ENCODE measurements at regions not wholly inside any gene's neighbourhood (a gene's known extent, or its start where the extent isn't known, plus 50 kb on each side); places are given as distances from the start of the nearest gene placed in this dataset.

DNA sequence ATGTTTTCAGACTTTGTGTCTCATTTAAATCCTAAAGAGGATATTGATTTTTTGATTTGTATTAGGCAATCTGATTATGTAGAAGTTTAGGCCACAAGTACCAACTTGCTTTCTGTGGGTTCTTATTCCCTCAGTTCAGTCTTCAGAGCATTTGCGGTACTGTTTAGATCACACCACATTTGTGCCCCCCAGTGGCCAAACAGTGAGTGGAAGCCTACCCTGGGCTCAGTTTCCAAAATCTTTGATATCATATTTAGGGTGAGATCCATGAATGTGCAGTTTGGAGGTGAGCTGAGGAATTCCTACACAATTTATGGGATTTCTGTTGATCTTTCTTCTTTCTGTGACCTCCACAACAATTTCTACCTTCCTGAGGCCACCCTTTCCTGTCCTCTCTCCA, 92.3 kb upstream of the FUT9 start:
- TF ChIP-seq, protein P1, sequence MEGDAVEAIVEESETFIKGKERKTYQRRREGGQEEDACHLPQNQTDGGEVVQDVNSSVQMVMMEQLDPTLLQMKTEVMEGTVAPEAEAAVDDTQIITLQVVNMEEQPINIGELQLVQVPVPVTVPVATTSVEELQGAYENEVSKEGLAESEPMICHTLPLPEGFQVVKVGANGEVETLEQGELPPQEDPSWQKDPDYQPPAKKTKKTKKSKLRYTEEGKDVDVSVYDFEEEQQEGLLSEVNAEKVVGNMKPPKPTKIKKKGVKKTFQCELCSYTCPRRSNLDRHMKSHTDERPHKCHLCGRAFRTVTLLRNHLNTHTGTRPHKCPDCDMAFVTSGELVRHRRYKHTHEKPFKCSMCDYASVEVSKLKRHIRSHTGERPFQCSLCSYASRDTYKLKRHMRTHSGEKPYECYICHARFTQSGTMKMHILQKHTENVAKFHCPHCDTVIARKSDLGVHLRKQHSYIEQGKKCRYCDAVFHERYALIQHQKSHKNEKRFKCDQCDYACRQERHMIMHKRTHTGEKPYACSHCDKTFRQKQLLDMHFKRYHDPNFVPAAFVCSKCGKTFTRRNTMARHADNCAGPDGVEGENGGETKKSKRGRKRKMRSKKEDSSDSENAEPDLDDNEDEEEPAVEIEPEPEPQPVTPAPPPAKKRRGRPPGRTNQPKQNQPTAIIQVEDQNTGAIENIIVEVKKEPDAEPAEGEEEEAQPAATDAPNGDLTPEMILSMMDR (IDR thresholded peaks at IDR 0.05; ENCODE audit: low read depth, low read length, missing control alignments): no peak
- no peak overlapping the region for H3K4me3 ChIP-seq (replicated peaks; ENCODE audit: low read depth, low read length)
- no peak for DNase-seq (ENCODE audit: extremely low read depth, low read depth)

DNA sequence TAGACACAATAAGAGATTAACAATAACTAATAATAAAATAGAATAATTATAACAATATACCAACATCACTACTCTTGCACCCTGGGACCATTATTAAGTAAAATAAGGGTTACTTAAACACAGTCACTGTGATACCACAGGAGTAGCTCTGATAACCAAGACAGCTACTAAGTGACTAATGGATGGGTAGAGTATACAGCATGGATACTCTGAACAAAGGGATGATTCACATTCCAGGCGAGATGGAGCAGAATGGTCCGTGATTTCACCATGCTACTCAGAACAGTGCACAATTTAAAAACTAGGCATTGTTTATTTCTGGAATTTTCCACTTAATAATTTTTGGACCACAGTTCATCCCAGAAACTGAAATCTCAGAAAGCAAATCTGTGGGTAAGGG, 80.0 kb upstream of the FUT9 start:
- DNase-seq (ENCODE audit: extremely low read depth, low read depth): no peak
- TF ChIP-seq, protein P1 (IDR thresholded peaks at IDR 0.05; ENCODE audit: low read depth, low read length, missing control alignments): no peak
- no peak overlapping the region for H3K4me3 ChIP-seq (replicated peaks; ENCODE audit: low read depth, low read length)

DNA sequence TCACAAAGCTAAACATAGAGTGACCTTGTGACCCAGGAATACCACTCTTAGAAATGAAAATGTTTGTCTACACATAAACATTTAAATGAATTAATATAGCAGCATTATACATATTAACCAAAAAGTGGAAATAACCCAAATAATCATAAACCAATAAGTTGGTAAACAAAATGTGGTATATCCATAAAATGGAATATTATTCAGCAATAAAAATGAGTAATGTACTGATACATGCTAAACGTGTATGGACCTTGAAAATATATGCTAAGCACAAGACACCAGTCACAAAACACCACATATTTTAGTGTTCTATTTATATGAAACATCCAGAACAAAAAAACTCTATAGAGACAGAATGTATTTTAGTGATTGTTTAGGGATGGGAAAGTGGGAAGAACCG, 68.9 kb upstream of the FUT9 start:
- H3K4me3 ChIP-seq (replicated peaks; ENCODE audit: low read depth, low read length): no peak overlapping the region
- no peak for DNase-seq (ENCODE audit: extremely low read depth, low read depth)
- TF ChIP-seq, protein P1 (IDR thresholded peaks at IDR 0.05; ENCODE audit: low read depth, low read length, missing control alignments): no peak

DNA sequence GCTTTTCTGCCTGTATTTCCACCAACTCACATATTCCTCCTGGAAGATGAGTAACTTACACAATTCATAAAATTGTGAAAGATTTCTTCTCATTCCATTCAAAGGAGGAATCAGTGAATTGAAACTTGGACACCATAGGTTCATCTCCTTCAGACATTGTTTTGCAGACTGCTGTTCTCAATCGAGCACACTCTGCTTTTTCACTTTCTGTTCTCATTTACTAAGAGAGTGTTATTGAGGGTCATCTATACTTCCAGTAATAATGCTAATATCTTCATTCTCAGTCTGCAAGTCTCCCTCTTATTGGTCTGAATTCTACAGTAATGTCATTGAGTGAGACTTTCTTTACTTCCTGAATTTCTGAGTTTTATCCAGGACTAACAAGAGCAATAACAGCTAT, 67.5 kb upstream of the FUT9 start:
- TF ChIP-seq, protein P1 (IDR thresholded peaks at IDR 0.05; ENCODE audit: low read depth, low read length, missing control alignments): no peak
- H3K4me3 ChIP-seq (replicated peaks; ENCODE audit: low read depth, low read length): no peak overlapping the region
- no peak for DNase-seq (ENCODE audit: extremely low read depth, low read depth)

DNA sequence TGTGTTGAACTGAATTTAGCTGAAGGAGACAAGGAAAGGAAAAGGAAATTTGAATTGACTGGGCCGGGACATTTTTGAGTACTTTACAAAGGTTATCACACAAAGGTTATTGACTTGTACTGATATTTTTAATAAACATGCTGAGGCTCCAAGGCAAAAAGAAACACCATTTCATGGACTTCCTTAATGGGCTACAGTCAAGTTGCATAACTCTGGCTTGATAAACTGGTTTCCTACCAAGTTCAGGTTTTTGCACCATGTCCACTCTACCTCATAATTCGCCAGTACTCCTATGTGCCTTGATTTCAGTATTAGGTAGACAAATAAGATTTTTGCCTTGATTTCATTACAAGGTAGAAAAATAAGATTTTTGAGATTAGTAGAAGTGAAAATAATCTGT, 65.8 kb upstream of the FUT9 start:
- H3K4me3 ChIP-seq (replicated peaks; ENCODE audit: low read depth, low read length): no peak overlapping the region
- DNase-seq (ENCODE audit: extremely low read depth, low read depth): no peak
- TF ChIP-seq, protein P1 (IDR thresholded peaks at IDR 0.05; ENCODE audit: low read depth, low read length, missing control alignments): no peak

DNA sequence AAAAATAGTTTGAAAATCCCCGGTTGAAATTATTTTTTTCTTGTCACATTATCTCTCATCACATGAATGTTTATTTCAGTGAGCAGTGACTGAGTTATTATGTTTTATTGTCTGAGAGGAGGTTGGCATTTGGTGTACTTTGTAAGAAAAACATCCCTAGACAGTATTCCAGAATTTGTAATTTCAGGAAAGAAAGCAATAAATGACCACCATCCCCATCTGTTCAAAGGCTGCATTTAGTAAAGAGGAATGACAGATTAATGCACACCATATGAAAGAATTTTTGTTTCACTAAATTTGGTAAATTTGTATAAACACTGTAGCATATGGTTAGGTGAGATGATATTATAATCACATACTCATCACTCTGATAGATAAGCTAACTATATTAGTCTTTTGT, 57.1 kb upstream of the FUT9 start:
- TF ChIP-seq, protein P1 (IDR thresholded peaks at IDR 0.05; ENCODE audit: low read depth, low read length, missing control alignments): no peak
- DNase-seq (ENCODE audit: extremely low read depth, low read depth): no peak

DNA sequence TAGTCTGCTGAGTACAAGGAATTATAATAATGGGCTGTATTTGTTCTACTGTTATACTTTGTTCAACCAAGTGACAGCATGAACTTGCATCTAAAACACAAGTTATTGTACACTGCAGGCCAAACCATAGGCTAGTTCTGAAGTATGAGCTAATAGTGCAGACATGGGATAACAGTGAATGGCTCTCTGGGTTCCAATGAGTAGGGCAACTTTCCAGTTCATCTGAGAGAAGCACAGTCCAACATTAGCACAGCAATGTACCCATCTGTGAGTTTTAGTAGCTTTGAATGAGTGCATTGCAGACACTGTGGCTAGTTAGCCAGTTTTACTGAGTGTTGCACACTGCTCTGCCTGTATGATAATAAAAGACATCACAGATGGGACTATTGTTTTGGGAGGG, 56.5 kb upstream of the FUT9 start:
- no peak for DNase-seq (ENCODE audit: extremely low read depth, low read depth)
- no peak overlapping the region for H3K4me3 ChIP-seq (replicated peaks; ENCODE audit: low read depth, low read length)
- TF ChIP-seq, protein P1 (IDR thresholded peaks at IDR 0.05; ENCODE audit: low read depth, low read length, missing control alignments): no peak

More for the DNA sequence above, 57.1 kb upstream of the FUT9 start:
- H3K4me3 ChIP-seq (replicated peaks; ENCODE audit: low read depth, low read length): no peak overlapping the region
